GM18519 (cell line): ENCODE measurements at regions not wholly inside any gene's neighbourhood (a gene's known extent, or its start where the extent isn't known, plus 50 kb on each side); places are given as distances from the start of the nearest gene placed in this dataset.
"Not testable (repeated sequence)": the region's sequence is repeated elsewhere in the genome, so short reads cannot be mapped to it uniquely, and the experiment has no call there.

Source experiments
- ATAC-seq: cut with Tn5 transposase; IDR thresholded peaks from one replicate; pipeline ENCODE4 v1.9.1; 2021; ENCODE audit warnings: mild to moderate bottlenecking, moderate library complexity; ENCODE audit not compliant: unreplicated experiment, low FRiP score

DNA sequence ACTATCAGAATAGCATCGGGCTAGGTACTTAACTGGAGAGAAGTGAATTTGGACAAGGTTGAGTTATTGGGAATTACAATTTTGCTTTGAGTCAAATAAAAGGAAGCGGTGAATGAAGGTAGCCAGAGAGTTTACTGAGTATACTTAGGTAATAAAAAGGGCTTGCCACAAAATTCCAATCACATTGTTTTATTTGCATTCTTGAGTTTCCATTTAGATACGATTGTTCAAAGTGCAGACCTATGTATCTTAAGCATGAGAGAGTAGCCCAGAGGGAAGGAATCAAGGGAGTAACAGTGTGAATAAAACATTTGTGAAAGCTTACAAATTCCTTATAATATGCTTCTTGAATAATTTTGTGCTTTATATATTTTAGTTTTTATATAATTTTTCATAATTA is 102.5 kb upstream of the NDST4 start:
- ATAC-seq, result no peak

DNA sequence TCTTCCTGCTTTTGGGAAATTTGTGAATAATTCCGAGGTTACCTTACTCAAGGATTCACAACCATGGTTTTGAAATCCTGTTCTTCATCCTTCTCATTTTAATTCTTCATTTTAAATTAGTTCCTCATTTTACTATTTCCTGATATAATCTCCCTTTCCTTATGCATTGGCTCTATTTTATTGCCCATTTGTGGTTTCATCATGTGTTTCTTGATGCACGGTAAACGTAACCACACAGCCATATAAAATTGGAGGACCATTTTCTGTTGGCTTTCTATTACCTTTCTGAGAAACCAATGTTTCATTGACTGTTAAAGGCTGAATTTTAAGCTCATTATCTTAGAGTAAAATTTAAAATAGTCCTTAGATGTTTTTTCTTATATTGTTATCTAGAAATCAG is 100.3 kb upstream of the NDST4 start:
- no peak for ATAC-seq

DNA sequence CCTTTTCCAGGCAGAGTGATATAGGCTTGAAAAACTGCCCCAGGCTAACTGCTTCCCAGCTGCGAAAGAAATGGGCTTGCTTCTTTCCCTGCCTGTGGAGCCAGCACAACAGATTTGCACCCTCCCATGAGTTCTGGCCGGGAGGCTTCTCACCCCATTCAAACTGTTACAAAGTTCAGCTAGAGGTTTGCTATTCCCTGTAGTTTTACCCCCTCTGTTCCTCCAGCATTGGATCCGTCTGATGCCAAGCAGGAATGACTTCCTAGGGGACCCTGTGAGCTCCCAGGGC is 87.6 kb upstream of the NDST4 start:
- ATAC-seq, result no peak

DNA sequence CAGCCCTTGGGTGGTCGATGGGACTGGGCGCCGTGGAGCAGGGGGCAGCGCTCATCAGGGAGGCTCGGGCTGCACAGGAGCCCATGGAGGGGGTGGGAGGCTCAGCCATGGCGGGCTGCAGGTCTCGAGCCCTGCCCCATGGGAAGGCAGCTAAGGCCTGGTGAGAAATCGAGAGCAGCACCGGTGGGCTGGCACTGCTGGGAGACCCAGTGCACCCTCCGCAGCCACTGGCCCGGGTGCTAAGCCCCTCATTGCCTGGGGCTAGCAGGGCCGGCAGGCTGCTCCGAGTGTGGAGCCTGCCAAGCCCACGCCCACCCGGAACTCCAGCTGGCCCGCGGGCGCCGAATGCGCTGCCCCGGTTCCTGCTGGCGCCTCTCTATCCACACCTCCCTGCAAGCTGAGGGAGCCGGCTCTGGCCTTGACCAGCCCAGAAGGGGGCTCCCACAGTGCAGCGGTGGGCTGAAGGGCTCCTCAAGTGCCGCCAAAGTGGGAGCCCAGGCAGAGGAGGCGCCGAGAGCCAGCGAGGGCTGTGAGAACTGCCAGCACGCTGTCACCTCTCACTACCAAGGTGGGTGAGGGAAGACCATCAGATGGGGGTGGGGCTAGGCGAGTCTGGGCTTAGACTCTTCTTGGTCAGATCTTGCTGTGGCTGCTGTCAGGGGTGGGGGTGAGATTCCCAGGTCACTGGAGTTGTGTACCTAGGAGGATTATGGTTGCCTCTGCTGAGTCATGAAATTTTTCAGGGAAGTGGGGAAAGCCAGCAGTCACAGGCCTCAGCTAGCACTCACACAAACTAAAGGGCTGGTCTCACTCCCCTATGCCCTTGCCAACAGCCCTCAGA is 87.0 kb upstream of the NDST4 start:
- ATAC-seq, result not testable (repeated sequence)

DNA sequence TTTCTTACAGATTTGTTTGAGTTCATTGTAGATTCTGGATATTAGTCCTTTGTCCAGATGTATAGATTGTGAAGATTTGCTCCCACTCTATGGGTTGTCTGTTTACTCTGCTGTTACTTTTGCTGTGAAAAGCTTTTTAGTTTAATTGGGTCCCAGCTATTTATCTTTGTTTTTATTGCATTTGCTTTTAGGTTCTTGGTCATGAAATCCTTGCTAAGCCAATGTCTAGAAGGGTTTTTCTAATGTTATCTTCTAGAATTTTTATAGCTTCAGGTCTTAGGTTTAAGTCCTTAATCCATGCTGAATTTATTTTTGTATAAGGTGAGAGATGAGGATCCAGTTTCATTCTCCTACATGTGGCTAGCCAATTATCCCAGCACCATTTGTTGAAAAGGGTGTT is 81.2 kb upstream of the NDST4 start:
- not testable (repeated sequence) for ATAC-seq

DNA sequence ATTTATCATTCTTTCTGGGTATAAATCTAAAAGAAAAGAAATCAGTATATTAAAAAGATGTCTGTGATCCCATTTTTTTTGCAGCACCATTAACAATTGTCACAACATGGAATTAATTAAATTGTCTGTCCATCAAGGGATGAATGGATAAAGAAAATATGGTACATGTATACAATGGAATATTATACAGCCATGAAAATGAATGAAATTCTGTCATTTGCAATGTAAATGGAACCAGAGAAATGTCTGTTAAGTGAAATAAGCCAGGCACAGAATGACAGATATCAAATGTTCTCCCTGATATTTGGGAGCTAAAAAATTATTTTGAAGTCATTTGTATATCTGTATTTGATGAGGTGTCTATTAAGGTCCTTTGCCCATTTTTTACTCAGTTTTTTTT is 77.1 kb upstream of the NDST4 start:
- ATAC-seq, result no peak

DNA sequence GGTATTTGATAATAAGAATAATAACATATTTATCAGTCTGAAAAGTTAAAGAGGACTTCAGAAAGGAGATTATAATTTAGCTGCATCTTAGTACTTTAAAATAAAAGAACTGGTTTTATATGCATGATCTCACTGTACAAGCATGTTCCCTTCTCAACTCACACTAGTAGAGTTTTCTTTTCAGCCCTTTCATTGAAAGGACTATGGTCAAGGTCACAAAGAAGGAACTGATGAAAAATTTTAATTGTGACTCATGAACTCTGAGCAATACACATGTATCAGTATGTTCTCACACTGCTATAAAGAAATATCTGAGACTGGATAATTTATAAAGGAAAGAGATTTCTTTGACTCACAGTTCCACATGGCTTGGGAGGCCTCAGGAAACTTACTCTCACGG is 73.7 kb upstream of the NDST4 start:
- no peak for ATAC-seq

DNA sequence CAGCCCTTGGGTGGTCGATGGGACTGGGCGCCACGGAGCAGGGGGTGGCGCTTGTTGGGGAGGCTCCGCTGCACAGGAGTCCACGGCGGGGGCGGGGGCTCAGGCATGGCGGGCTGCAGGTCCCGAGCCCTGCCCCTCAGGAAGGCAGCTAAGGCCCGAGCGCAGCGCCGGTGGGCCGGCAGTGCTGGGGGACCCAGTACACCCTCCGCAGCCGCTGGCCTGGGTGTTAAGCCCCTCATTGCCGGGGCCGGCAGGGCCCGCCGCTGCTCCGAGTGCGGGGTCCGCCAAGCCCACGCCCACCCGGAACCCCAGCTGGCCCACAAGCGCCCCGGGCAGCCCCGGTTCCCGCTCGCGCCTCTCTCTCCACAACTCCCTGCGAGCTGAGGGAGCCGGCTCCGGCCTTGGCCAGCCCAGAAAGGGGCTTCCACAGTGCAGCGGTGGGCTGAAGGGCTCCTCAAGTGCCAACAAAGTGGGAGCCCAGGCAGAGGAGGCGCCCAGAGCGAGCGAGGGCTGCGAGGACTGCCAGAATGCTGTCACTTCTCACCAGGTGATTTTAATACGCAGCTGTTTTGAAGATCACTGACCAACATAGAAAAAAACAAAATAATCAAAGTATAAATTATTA is 66.1 kb upstream of the NDST4 start:
- ATAC-seq, result not testable (repeated sequence)

DNA sequence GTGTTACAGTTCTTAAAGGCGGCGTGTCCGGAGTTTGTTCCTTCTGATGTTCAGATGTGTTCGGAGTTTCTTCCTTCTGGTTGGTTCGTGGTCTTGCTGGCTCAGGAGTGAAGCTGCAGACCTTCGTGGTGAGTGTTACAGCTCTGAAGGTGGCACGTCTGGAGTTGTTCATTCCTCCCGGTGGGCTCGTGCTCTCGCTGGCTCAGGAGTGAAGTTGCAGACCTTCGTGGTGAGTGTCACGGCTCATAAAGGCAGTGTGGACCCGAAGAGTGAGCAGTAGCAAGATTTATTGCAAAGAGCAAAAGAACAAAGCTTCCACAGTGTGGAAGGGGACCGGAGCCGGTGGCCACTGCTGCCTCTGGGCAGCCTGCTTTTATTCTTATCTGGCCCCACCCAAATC is 65.3 kb upstream of the NDST4 start:
- ATAC-seq, result not testable (repeated sequence)

DNA sequence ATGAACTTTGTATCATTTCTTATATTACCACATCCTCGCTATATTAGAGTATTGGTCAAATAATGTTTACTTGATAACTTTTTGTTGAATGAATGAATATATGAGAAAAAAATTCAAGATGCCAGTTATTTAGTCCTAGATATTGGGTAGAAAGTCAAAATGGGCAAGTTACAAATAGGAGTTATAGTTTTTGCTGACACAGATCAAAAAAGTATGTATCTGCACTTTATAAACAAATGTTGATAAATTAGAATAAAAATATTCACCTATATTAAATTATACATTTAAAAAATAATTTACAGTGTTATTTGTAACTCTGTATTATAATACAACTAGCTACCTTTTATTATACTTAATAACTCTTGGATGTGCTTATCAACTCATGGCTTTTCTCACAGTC is 57.8 kb upstream of the NDST4 start:
- ATAC-seq, result no peak

DNA sequence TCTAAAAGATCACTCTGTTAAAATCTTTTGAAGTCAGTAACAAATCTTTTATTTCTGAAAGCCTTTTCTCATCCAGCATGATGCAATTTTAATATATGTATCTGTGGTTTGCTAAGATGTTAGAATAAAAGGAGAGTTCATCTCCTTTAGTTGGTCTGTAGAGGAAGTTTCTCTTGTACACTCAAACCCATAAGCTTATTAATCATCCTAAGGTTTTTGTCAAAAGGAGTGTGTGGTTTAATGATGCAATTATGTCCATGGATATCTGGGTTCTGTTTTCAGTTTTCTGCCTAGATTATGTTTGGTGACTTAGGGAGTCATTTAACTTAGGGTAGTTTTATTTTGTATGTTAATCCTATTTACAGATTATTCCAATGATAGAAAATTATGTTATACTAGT is 52.1 kb upstream of the NDST4 start:
- no peak for ATAC-seq
